Erythroblast (primary cell): ENCODE measurements at regions not wholly inside any gene's neighbourhood (a gene's known extent, or its start where the extent isn't known, plus 50 kb on each side); places are given as distances from the start of the nearest gene placed in this dataset.

Experiments used
- GATA1 ChIP-seq: IDR thresholded peaks from 2 replicates; pipeline ENCODE4 v1.6.1; 2011; ENCODE audit warnings: low read depth, mild to moderate bottlenecking, control low read depth, low read length, moderate library complexity
- POLR2A ChIP-seq: IDR thresholded peaks from 2 replicates; pipeline ENCODE4 v1.6.1; 2011; ENCODE audit warnings: mild to moderate bottlenecking, low read length

DNA sequence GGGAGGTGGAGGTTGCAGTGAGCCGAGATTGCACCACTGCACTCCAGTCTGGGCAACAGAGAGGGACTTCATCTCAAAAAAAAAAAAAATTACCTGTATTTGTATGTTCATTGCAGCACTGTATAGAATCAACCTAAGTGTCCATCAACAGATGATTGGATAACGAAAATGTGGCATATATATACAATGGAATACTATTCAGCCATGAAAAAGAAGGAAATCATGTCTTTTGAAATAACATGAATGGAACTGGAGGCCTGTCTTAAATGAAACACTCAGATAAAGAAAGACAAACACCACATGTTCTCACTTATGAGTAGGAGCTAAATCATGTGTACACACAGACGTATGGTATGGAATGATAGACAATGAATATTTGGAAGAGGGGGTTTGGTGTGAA is 59.4 kb upstream of the MEF2A start:
- TF ChIP-seq POLR2A, result no peak
- no peak for TF ChIP-seq GATA1
